IMR-90 (cell line): ENCODE measurements at regions not wholly inside any gene's neighbourhood (a gene's known extent, or its start where the extent isn't known, plus 50 kb on each side); places are given as distances from the start of the nearest gene placed in this dataset.

Experiments
- ATAC-seq: fragments of 200-7000 bp; cut with Tn5 transposase; 2 replicates; pipeline ENCODE4 v1.9.1; 2020; ENCODE audit warnings: low read depth, mild to moderate bottlenecking, moderate library complexity
- BruUV-seq: library from RNA; stranded (reverse); fragments of 400-500 nt; replicated peaks from 2 replicates; lab custom pipeline; 2021; lab: Mats Ljungman, UMichigan
- CTCF ChIA-PET: fragments of 300-600 bp; formaldehyde crosslinking; extraction: SDS; loops from one replicate; lab custom pipeline; 2021; ENCODE audit warnings: antibody characterized with exemption; lab: Yijun Ruan, JAX
- POLR2A ChIA-PET: fragments of 300-600 bp; sonication (Branson Sonifier 250); formaldehyde crosslinking; loops from one replicate; lab custom pipeline; 2022; ENCODE audit warnings: antibody characterized with exemption; ENCODE audit not compliant: unreplicated experiment; lab: Charles Lee
- DNase-seq: peaks from one replicate; pipeline ENCODE4 v3.0.0; 2013
- H2AFZ ChIP-seq: replicated peaks from 2 replicates; pipeline ENCODE3; 2013; ENCODE audit warnings: low read length, mild to moderate bottlenecking; ENCODE audit not compliant: poor library complexity
- H2AK5ac ChIP-seq: 2 replicates; pipeline ENCODE4 v1.6.1; 2013; ENCODE audit warnings: low read depth, low read length, inconsistent platforms
- H2AK9ac ChIP-seq: replicated peaks from 2 replicates; pipeline ENCODE3; 2013; ENCODE audit warnings: mild to moderate bottlenecking, low read depth, low read length, moderate library complexity; ENCODE audit not compliant: poor library complexity
- H2BK120ac ChIP-seq: 2 replicates; pipeline ENCODE4 v1.6.1; 2013; ENCODE audit warnings: low read depth, low read length, inconsistent platforms
- H2BK15ac ChIP-seq: 3 replicates; pipeline ENCODE4 v1.6.1; 2013; ENCODE audit warnings: low read depth, low read length, inconsistent platforms
- H2BK20ac ChIP-seq: 2 replicates; pipeline ENCODE4 v1.6.1; 2013; ENCODE audit warnings: low read depth, mild to moderate bottlenecking, inconsistent platforms, low read length, moderate library complexity
- H2BK5ac ChIP-seq: 2 replicates; pipeline ENCODE4 v1.6.1; 2013; ENCODE audit warnings: mild to moderate bottlenecking, low read depth, low read length, inconsistent platforms; ENCODE audit not compliant: poor library complexity, severe bottlenecking
- H3K14ac ChIP-seq: replicated peaks from 2 replicates; pipeline ENCODE4 v1.6.1; 2013; ENCODE audit warnings: low read depth, low read length, inconsistent platforms
- H3K18ac ChIP-seq: 2 replicates; pipeline ENCODE4 v1.6.1; 2013; ENCODE audit warnings: low read depth, low read length, control low read depth
- H3K23ac ChIP-seq: 2 replicates; pipeline ENCODE4 v1.6.1; 2013; ENCODE audit warnings: low read depth, low read length, inconsistent platforms
- H3K27ac ChIP-seq: 2 replicates; pipeline ENCODE4 v1.5.1; 2013; ENCODE audit warnings: mild to moderate bottlenecking, control low read depth, low read length; ENCODE audit not compliant: insufficient read depth
- H3K27me3 ChIP-seq: 2 replicates; pipeline ENCODE4 v1.6.1; 2013; ENCODE audit warnings: low read length; ENCODE audit not compliant: control insufficient read depth, insufficient read depth
- H3K36me3 ChIP-seq: 2 replicates; pipeline ENCODE4 v1.6.1; 2013; ENCODE audit warnings: low read length, mixed read lengths; ENCODE audit not compliant: control insufficient read depth, insufficient read depth
- H3K4ac ChIP-seq: 2 replicates; pipeline ENCODE4 v1.6.1; 2013; ENCODE audit warnings: low read depth, low read length, inconsistent platforms
- H3K4me1 ChIP-seq: 2 replicates; pipeline ENCODE4 v1.6.1; 2013; ENCODE audit warnings: low read length, mixed read lengths; ENCODE audit not compliant: control insufficient read depth, insufficient read depth
- H3K4me2 ChIP-seq: 2 replicates; pipeline ENCODE4 v1.6.1; 2013; ENCODE audit warnings: low read depth, mild to moderate bottlenecking, control low read depth, low read length, moderate library complexity
- H3K4me3 ChIP-seq: 2 replicates; pipeline ENCODE4 v1.5.1; 2013; ENCODE audit warnings: low read depth, mild to moderate bottlenecking, control low read depth, low read length, moderate library complexity; ENCODE audit not compliant: insufficient read depth
- H3K56ac ChIP-seq: 2 replicates; pipeline ENCODE4 v1.6.1; 2013; ENCODE audit warnings: low read length, inconsistent platforms; ENCODE audit not compliant: insufficient read depth; ENCODE audit errors: extremely low read depth
- H3K79me1 ChIP-seq, 2 experiments: 2 replicates each; pipeline ENCODE4 v1.6.1; 2013; ENCODE audit warnings: low read length in 2 of 2, inconsistent platforms in 1 of 2, low read depth in 1 of 2
- H3K9ac ChIP-seq: 2 replicates; pipeline ENCODE4 v1.6.1; 2013; ENCODE audit warnings: low read depth, low read length, control low read depth
- H3K9me1 ChIP-seq: 2 replicates; pipeline ENCODE4 v1.6.1; 2013; ENCODE audit warnings: low read length, inconsistent platforms; ENCODE audit not compliant: insufficient read depth
- H3K9me3 ChIP-seq: 2 replicates; pipeline ENCODE4 v1.6.1; 2013; ENCODE audit warnings: low read length; ENCODE audit not compliant: control insufficient read depth, insufficient read depth
- H4K20me1 ChIP-seq: 2 replicates; pipeline ENCODE4 v1.6.1; 2013; ENCODE audit warnings: low read length, inconsistent platforms; ENCODE audit not compliant: insufficient read depth
- H4K5ac ChIP-seq: 2 replicates; pipeline ENCODE4 v1.6.1; 2013; ENCODE audit warnings: mild to moderate bottlenecking, low read depth, low read length, control low read depth
- H4K8ac ChIP-seq, 2 experiments: 2 replicates each; pipeline ENCODE4 v1.6.1; 2013; ENCODE audit warnings: low read depth in 2 of 2, low read length in 2 of 2, control low read depth in 1 of 2, inconsistent platforms in 1 of 2
- H4K91ac ChIP-seq: 2 replicates; pipeline ENCODE4 v1.6.1; 2013; ENCODE audit warnings: low read depth, low read length, inconsistent platforms; ENCODE audit not compliant: insufficient read depth
- BHLHE40 ChIP-seq: fragments of 150-350 bp; IDR thresholded peaks from 2 replicates; pipeline ENCODE4 v1.6.1; 2016; ENCODE audit warnings: mild to moderate bottlenecking, low read depth, low read length
- CEBPB ChIP-seq: IDR thresholded peaks from 2 replicates; pipeline ENCODE4 v1.6.1; 2012; ENCODE audit warnings: low read depth, low read length, improper control_type of control experiment
- CHD1 ChIP-seq: IDR thresholded peaks from 2 replicates; pipeline ENCODE4 v1.6.1; 2012; ENCODE audit warnings: low read depth, low read length, improper control_type of control experiment
- FOS ChIP-seq: fragments of 150-350 bp; IDR thresholded peaks from 2 replicates; pipeline ENCODE4 v1.6.1; 2016; ENCODE audit warnings: low read depth, low read length
- MAFK ChIP-seq: IDR thresholded peaks from 2 replicates; pipeline ENCODE4 v1.6.1; 2012; ENCODE audit warnings: low read depth, low read length, improper control_type of control experiment
- MAZ ChIP-seq: IDR thresholded peaks from 2 replicates; pipeline ENCODE4 v1.6.1; 2012; ENCODE audit warnings: low read depth, mild to moderate bottlenecking, low read length, improper control_type of control experiment, moderate library complexity, borderline replicate concordance
- MXI1 ChIP-seq: IDR thresholded peaks from 2 replicates; pipeline ENCODE4 v1.6.1; 2012; ENCODE audit warnings: low read depth, mild to moderate bottlenecking, low read length, moderate library complexity, borderline replicate concordance
- NFE2L2 ChIP-seq: fragments of 150-350 bp; IDR thresholded peaks from 2 replicates; pipeline ENCODE4 v1.6.1; 2016; ENCODE audit warnings: low read depth, mild to moderate bottlenecking, low read length
- POLR2A ChIP-seq: IDR thresholded peaks from 2 replicates; pipeline ENCODE4 v1.6.1; 2012; ENCODE audit warnings: mild to moderate bottlenecking, low read depth, low read length
- RAD21 ChIP-seq: IDR thresholded peaks from 2 replicates; pipeline ENCODE4 v1.6.1; 2012; ENCODE audit warnings: low read length, improper control_type of control experiment
- RCOR1 ChIP-seq: IDR thresholded peaks from 2 replicates; pipeline ENCODE4 v1.6.1; 2012; ENCODE audit warnings: mild to moderate bottlenecking, low read length, improper control_type of control experiment; ENCODE audit not compliant: insufficient replicate concordance
- RFX5 ChIP-seq: IDR thresholded peaks from 2 replicates; pipeline ENCODE4 v1.8.0; 2012; ENCODE audit warnings: low read depth, mild to moderate bottlenecking, low read length, moderate library complexity
- SMC3 ChIP-seq: fragments of 150-350 bp; IDR thresholded peaks from 2 replicates; pipeline ENCODE4 v1.6.1; 2016; ENCODE audit warnings: low read depth, mild to moderate bottlenecking, antibody characterized with exemption, low read length, moderate library complexity
- WGBS, 2 experiments: methylation state at CpG; one replicate each; pipeline versions ENCODE4 v1.1.5 to v1.1.7; 2013; ENCODE audit warnings: missing lambda C conversion rate in 2 of 2; ENCODE audit not compliant: insufficient read length in 1 of 2; ENCODE audit errors: extremely low coverage in 2 of 2; 5-methylcytosine and 5-hydroxymethylcytosine counted together
- dilution Hi-C: fragments of 300-500 bp; cut with HindIII; formaldehyde crosslinking; loops from one replicate; pipeline ENCODE4 v1.14.3; 2018; ENCODE audit warnings: low sequenced_read_pairs; ENCODE audit not compliant: unreplicated experiment
- in situ Hi-C: fragments of 300-500 bp; cut with MboI; formaldehyde crosslinking; loops from 3 replicates; pipeline ENCODE4 v1.14.3; 2019; ENCODE audit warnings: low sequenced_read_pairs, inconsistent platforms, mixed read lengths
- intact Hi-C: fragments of 100-400 bp; cut with micrococcal nuclease; formaldehyde crosslinking; loops from 2 replicates; pipeline ENCODE4 v1.10.0; 2022
- TF ChIP-seq, protein P1 (sequence below): fragments of 150-350 bp; IDR thresholded peaks from 2 replicates; pipeline ENCODE4 v1.6.1; 2017; ENCODE audit warnings: mild to moderate bottlenecking, antibody characterized with exemption, low read length, low read depth
- TF ChIP-seq, protein P2 (sequence below): fragments of 150-350 bp; IDR thresholded peaks from 2 replicates; pipeline ENCODE4 v1.6.1; 2016; ENCODE audit warnings: low read depth, mild to moderate bottlenecking, low read length, moderate library complexity, borderline replicate concordance
- TF ChIP-seq, protein P3 (sequence below): conservative IDR thresholded peaks from 2 replicates; pipeline ENCODE4 v1.5.1; 2012; ENCODE audit warnings: mild to moderate bottlenecking, low read depth, low read length, improper control_type of control experiment

DNA sequence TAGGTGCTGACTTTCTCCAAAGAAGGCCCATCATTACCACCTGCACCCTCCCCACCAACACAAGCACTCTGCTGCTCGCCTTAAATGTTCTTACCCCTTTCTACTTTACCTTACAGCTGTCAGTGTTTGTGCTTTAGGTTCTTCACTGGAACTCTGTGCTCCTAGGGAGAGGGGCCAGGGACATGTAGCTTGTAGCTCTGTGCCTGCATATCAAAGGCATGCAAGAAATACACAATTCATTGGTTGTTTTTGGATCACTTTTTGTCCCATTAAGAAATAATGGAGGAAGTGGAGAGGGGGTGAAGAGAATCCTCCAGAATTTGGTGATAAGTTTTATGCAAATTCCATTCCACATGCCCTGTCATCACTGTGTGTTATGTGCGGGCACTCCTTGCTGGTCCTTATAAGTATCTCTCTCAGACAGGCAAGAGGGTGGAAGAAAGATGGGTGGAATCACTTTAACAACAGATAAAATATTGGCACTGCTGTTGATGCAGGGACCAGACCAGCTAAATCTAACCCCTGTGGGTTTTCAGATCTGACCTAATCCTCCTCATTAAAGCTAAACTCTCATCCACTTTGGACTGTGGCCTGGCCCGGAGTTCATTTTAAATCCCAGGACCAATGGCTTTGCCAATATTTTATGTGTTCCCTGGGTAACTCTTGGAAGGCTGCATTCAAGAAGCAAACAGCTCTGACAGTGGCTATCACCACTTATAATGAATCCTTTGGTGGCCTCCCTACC is 375.8 kb upstream of the NFE2L3 start:
- dilution Hi-C loops, result no loop called here
- H4K5ac ChIP-seq, result no peak overlapping the region
- no peak for TF ChIP-seq SMC3
- TF ChIP-seq POLR2A, result no peak
- TF ChIP-seq, protein P1, sequence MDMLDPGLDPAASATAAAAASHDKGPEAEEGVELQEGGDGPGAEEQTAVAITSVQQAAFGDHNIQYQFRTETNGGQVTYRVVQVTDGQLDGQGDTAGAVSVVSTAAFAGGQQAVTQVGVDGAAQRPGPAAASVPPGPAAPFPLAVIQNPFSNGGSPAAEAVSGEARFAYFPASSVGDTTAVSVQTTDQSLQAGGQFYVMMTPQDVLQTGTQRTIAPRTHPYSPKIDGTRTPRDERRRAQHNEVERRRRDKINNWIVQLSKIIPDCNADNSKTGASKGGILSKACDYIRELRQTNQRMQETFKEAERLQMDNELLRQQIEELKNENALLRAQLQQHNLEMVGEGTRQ, result no peak
- TF ChIP-seq, protein P2, sequence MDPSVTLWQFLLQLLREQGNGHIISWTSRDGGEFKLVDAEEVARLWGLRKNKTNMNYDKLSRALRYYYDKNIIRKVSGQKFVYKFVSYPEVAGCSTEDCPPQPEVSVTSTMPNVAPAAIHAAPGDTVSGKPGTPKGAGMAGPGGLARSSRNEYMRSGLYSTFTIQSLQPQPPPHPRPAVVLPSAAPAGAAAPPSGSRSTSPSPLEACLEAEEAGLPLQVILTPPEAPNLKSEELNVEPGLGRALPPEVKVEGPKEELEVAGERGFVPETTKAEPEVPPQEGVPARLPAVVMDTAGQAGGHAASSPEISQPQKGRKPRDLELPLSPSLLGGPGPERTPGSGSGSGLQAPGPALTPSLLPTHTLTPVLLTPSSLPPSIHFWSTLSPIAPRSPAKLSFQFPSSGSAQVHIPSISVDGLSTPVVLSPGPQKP, result no peak
- TF ChIP-seq CEBPB, result no peak
- no peak for TF ChIP-seq NFE2L2
- no peak for TF ChIP-seq RCOR1
- no peak for TF ChIP-seq FOS
- no peak for TF ChIP-seq MAZ
- no peak for TF ChIP-seq BHLHE40
- TF ChIP-seq, protein P3, sequence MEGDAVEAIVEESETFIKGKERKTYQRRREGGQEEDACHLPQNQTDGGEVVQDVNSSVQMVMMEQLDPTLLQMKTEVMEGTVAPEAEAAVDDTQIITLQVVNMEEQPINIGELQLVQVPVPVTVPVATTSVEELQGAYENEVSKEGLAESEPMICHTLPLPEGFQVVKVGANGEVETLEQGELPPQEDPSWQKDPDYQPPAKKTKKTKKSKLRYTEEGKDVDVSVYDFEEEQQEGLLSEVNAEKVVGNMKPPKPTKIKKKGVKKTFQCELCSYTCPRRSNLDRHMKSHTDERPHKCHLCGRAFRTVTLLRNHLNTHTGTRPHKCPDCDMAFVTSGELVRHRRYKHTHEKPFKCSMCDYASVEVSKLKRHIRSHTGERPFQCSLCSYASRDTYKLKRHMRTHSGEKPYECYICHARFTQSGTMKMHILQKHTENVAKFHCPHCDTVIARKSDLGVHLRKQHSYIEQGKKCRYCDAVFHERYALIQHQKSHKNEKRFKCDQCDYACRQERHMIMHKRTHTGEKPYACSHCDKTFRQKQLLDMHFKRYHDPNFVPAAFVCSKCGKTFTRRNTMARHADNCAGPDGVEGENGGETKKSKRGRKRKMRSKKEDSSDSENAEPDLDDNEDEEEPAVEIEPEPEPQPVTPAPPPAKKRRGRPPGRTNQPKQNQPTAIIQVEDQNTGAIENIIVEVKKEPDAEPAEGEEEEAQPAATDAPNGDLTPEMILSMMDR, result no peak
- no peak for TF ChIP-seq CHD1
- no peak for TF ChIP-seq RAD21
- TF ChIP-seq RFX5, result no peak
- TF ChIP-seq MAFK, result no peak
- TF ChIP-seq MXI1, result no peak
- no peak overlapping the region for H3K9ac ChIP-seq
- no peaks in the 10 kb centered on the region for H3K36me3 ChIP-seq
- H2AK5ac ChIP-seq, result no peak overlapping the region
- no peaks in the 10 kb centered on the region for H3K9me1 ChIP-seq
- no peaks in the 10 kb centered on the region for H3K79me1 ChIP-seq
- H2BK120ac ChIP-seq, result no peak overlapping the region
- H3K18ac ChIP-seq, result no peak overlapping the region
- BruUV-seq, result no TSS peak
- H3K4me3 ChIP-seq, result no peak overlapping the region
- ATAC-seq (no peak), DNase-seq (no peak)
- H2BK5ac ChIP-seq, result no peak overlapping the region
- intact Hi-C loops, result no loop called here
- no peak overlapping the region for H3K27ac ChIP-seq
- no peak overlapping the region for H2AK9ac ChIP-seq
- H3K4ac ChIP-seq, result no peak overlapping the region
- no peak overlapping the region for H3K4me2 ChIP-seq
- H2AFZ ChIP-seq, result no peak overlapping the region
- WGBS, 2 experiments, result no CpG with 5 or more reads among the region's 3 CpGs
- no peaks in the 10 kb centered on the region for H3K27me3 ChIP-seq
- no peak overlapping the region for H2BK15ac ChIP-seq
- H4K20me1 ChIP-seq, result no peaks in the 10 kb centered on the region
- no peak overlapping the region for H2BK20ac ChIP-seq
- no peak overlapping the region for H3K14ac ChIP-seq
- no peak overlapping the region for H3K56ac ChIP-seq
- ChIA-PET POLR2A (interaction anchor here (0.6 kb wide), 1 partner anchor 1725 kb away, joined by 3 read pairs; no protein-coding TSS in a partner anchor), CTCF (no interaction called here)
- H3K9me3 ChIP-seq, result no peaks in the 10 kb centered on the region
- no peak overlapping the region for H4K91ac ChIP-seq
- no peak overlapping the region for H3K23ac ChIP-seq
- H4K8ac ChIP-seq, result no peak overlapping the region
- in situ Hi-C loops, result no loop called here
- no peaks in the 10 kb centered on the region for H3K4me1 ChIP-seq
